PC-3 (cell line): ENCODE measurements at regions not wholly inside any gene's neighbourhood (a gene's known extent, or its start where the extent isn't known, plus 50 kb on each side); places are given as distances from the start of the nearest gene placed in this dataset.

Source experiments
- ATAC-seq: fragments of 200-7000 bp; cut with Tn5 transposase; 2 replicates; pipeline ENCODE4 v1.9.1; 2020; ENCODE audit warnings: mild to moderate bottlenecking, moderate library complexity
- BruUV-seq: library from RNA; stranded (reverse); fragments of 400-500 nt; replicated peaks from 2 replicates; lab custom pipeline; 2021; lab: Mats Ljungman, UMichigan
- CTCF ChIA-PET: fragments of 300-600 bp; sonication (Branson Sonifier 250); formaldehyde crosslinking; loops from one replicate; lab custom pipeline; 2022; ENCODE audit warnings: antibody characterized with exemption; lab: Charles Lee
- POLR2A ChIA-PET: fragments of 300-600 bp; sonication (Branson Sonifier 250); formaldehyde crosslinking; loops from one replicate; lab custom pipeline; 2022; ENCODE audit warnings: antibody characterized with exemption; ENCODE audit not compliant: unreplicated experiment; lab: Charles Lee
- DNase-seq: peaks from one replicate; pipeline ENCODE4 v3.0.0-alpha.2; 2015
- H2AFZ ChIP-seq: fragments of 300-600 bp; sonication (generic); 2 replicates; pipeline ENCODE4 v1.6.0; 2016; ENCODE audit warnings: antibody characterized with exemption, low read length
- H3F3A ChIP-seq: fragments of 300-600 bp; sonication (generic); one replicate; pipeline ENCODE4 v1.6.0; 2017; ENCODE audit warnings: antibody characterized with exemption, low read length, control low read depth, mild to moderate bottlenecking; ENCODE audit not compliant: unreplicated experiment
- H3K27ac ChIP-seq: fragments of 300-600 bp; sonication (generic); 2 replicates; pipeline ENCODE4 v1.5.1; 2016; ENCODE audit warnings: mild to moderate bottlenecking, low read length
- H3K27me3 ChIP-seq: fragments of 300-600 bp; sonication (generic); 2 replicates; pipeline ENCODE4 v1.6.1; 2016; ENCODE audit warnings: low read length, mixed read lengths
- H3K36me3 ChIP-seq: fragments of 300-600 bp; sonication (generic); 2 replicates; pipeline ENCODE4 v1.6.1; 2016; ENCODE audit warnings: low read depth, mixed run types, low read length, mixed read lengths
- H3K4me1 ChIP-seq: fragments of 300-600 bp; sonication (generic); 2 replicates; pipeline ENCODE4 v1.5.1; 2016; ENCODE audit warnings: low read length; ENCODE audit not compliant: insufficient read depth
- H3K4me2 ChIP-seq: fragments of 300-600 bp; sonication (generic); 2 replicates; pipeline ENCODE4 v1.6.0; 2016; ENCODE audit warnings: low read length
- H3K4me3 ChIP-seq: fragments of 300-600 bp; sonication (generic); 2 replicates; pipeline ENCODE4 v1.5.1; 2016; ENCODE audit warnings: mild to moderate bottlenecking, low read length, mixed read lengths
- H3K79me2 ChIP-seq: fragments of 300-600 bp; sonication (generic); 2 replicates; pipeline ENCODE4 v1.6.1; 2017; ENCODE audit warnings: low read length, mixed read lengths
- H3K9ac ChIP-seq: fragments of 300-600 bp; sonication (generic); 2 replicates; pipeline ENCODE4 v1.6.0; 2016; ENCODE audit warnings: mild to moderate bottlenecking, low read length
- H3K9me2 ChIP-seq: fragments of 300-600 bp; sonication (generic); replicated peaks from 2 replicates; pipeline ENCODE4 v1.6.1; 2016; ENCODE audit warnings: mixed run types, low read length, mixed read lengths
- H3K9me3 ChIP-seq: fragments of 300-600 bp; sonication (generic); 2 replicates; pipeline ENCODE4 v1.6.1; 2016; ENCODE audit warnings: low read length, mixed read lengths
- H4K20me1 ChIP-seq: fragments of 300-600 bp; sonication (generic); 2 replicates; pipeline ENCODE4 v1.6.1; 2016; ENCODE audit warnings: low read length, mixed read lengths
- CTCF ChIP-seq: fragments of 300-600 bp; sonication (generic); conservative IDR thresholded peaks from 2 replicates; pipeline ENCODE4 v1.5.1; 2017; ENCODE audit warnings: antibody characterized with exemption, low read depth, mild to moderate bottlenecking, low read length
- EZH2 ChIP-seq: fragments of 300-600 bp; sonication (generic); IDR thresholded peaks from one replicate; pipeline ENCODE4 v1.6.1; 2017; ENCODE audit warnings: antibody characterized with exemption, mild to moderate bottlenecking, low read length; ENCODE audit not compliant: unreplicated experiment
- EZH2phosphoT487 ChIP-seq: fragments of 300-600 bp; sonication (generic); IDR thresholded peaks from 2 replicates; pipeline ENCODE4 v1.6.1; 2018; ENCODE audit warnings: mild to moderate bottlenecking, antibody characterized with exemption, low read length, borderline replicate concordance
- intact Hi-C: fragments of 100-400 bp; cut with micrococcal nuclease; formaldehyde crosslinking; loops from 2 replicates; pipeline ENCODE4 v1.9.0; 2023

- no TSS peak for BruUV-seq
- H2AFZ ChIP-seq = no peak overlapping the region
- no peaks in the 10 kb centered on the region for H3F3A ChIP-seq
- no peaks in the 10 kb centered on the region for H3K9me2 ChIP-seq
- no peaks in the 10 kb centered on the region for H3K9me3 ChIP-seq
- H3K9ac ChIP-seq = no peak overlapping the region
- H4K20me1 ChIP-seq = no peaks in the 10 kb centered on the region
- TF ChIP-seq EZH2 (no peak), EZH2phosphoT487 (no peak), CTCF (no peak)
- no peak overlapping the region for H3K27ac ChIP-seq
- no peaks in the 10 kb centered on the region for H3K36me3 ChIP-seq
- peaks cover 24% of the 10 kb centered on the region for H3K4me1 ChIP-seq
- POLR2A ChIA-PET = no interaction called here
- H3K4me3 ChIP-seq = no peak overlapping the region
- DNase-seq (no peak), ATAC-seq (no peak)
- CTCF ChIA-PET = no interaction called here
- H3K4me2 ChIP-seq = no peak overlapping the region
- H3K27me3 ChIP-seq = no peaks in the 10 kb centered on the region
- no peaks in the 10 kb centered on the region for H3K79me2 ChIP-seq
- intact Hi-C loops = no loop called here
These were observed 116.9 kb upstream of the RAP2B start for GRCh38 chr3:153045150-153045549.

- no TSS peak for BruUV-seq
- Histone ChIP-seq H3K4me3 (0 out of 2 replicates have a peak overlapping the region, but pooled peaks have one; percentile 10), H2AFZ (peak overlapping the region; percentile 16; the same call in 1 of the 2 replicates), H3K27ac (peak overlapping the region; percentile 96), H3K9me2 (no peaks in the 10 kb centered on the region), H4K20me1 (no peaks in the 10 kb centered on the region), H3K36me3 (no peaks in the 10 kb centered on the region), H3K4me1 (peaks cover 25% of the 10 kb centered on the region), H3K9me3 (no peaks in the 10 kb centered on the region), H3K9ac (peak overlapping the region; percentile 50), H3K27me3 (no peaks in the 10 kb centered on the region), H3K4me2 (peak overlapping the region; percentile 81), H3K79me2 (no peaks in the 10 kb centered on the region), H3F3A (peaks cover 11% of the 10 kb centered on the region)
- TF ChIP-seq CTCF (0 out of 2 replicates have a peak, but pooled peaks have one; percentile 12), EZH2 (no peak)
- CTCF ChIA-PET = no interaction called here
- DNase-seq (no peak), ATAC-seq (no peak; the same call in 1 of the 2 replicates)
- intact Hi-C loops = no loop called here
- POLR2A ChIA-PET = interaction anchor here (0.9 to 1.2 kb wide), 2 partner anchors 8 to 110 kb away, joined by 5 to 18 read pairs; no protein-coding TSS in a partner anchor
These were observed 111.0 kb upstream of the RAP2B start for GRCh38 chr3:153050978-153051377.

- CTCF ChIA-PET = interaction anchor here (1.1 kb wide), 1 partner anchor 110 kb away, joined by 6 read pairs; no protein-coding TSS in a partner anchor
- POLR2A ChIA-PET = interaction anchor here (0.9 to 1.2 kb wide), 2 partner anchors 9 to 109 kb away, joined by 5 to 18 read pairs; no protein-coding TSS in a partner anchor
- TSS peak; percentile 92 for BruUV-seq
These were observed 110.5 kb upstream of the RAP2B start for GRCh38 chr3:153051427-153052095.

More at GRCh38 chr3:153051427-153052095, 110.5 kb upstream of the RAP2B start:
- DNase-seq (peak; percentile 90), ATAC-seq (peak; percentile 86)
- no peaks in the 10 kb centered on the region for H3K9me3 ChIP-seq
- H3K9me2 ChIP-seq = no peaks in the 10 kb centered on the region
- peaks cover 25% of the 10 kb centered on the region for H3K4me1 ChIP-seq
- H3K4me2 ChIP-seq = peak overlapping the region; percentile 81
- H2AFZ ChIP-seq = peak overlapping the region; percentile 9; the same call in 1 of the 2 replicates
- peak overlapping the region; percentile 78 for H3K9ac ChIP-seq
- no peaks in the 10 kb centered on the region for H3K79me2 ChIP-seq
- H3K4me3 ChIP-seq = peak overlapping the region; percentile 56
- peaks cover 11% of the 10 kb centered on the region for H3F3A ChIP-seq
- peak overlapping the region; percentile 96 for H3K27ac ChIP-seq
- no peaks in the 10 kb centered on the region for H4K20me1 ChIP-seq
- H3K36me3 ChIP-seq = no peaks in the 10 kb centered on the region
- TF ChIP-seq EZH2phosphoT487 = no peak
- no peak for TF ChIP-seq CTCF
- no peak for TF ChIP-seq EZH2
- intact Hi-C loops = no loop called here
- no peaks in the 10 kb centered on the region for H3K27me3 ChIP-seq
